Dedifferentiated amniotic fluid mesenchymal stem cell (primary cell): ENCODE measurements at regions not wholly inside any gene's neighbourhood (a gene's known extent, or its start where the extent isn't known, plus 50 kb on each side); places are given as distances from the start of the nearest gene placed in this dataset.
"Not testable (repeated sequence)": the region's sequence is repeated elsewhere in the genome, so short reads cannot be mapped to it uniquely, and the experiment has no call there.

ENCODE experiments used
- DNase-seq: peaks from one replicate; pipeline ENCODE4 v3.0.0-alpha.2; 2016; ENCODE audit errors: extremely low spot score

GRCh38 chr7:19537942-19538401 lies 170.9 kb downstream of the POLR1F start:
- peak; percentile 54 for DNase-seq

GRCh38 chr7:19533266-19533665 lies 175.6 kb downstream of the POLR1F start:
- no peak for DNase-seq

DNA sequence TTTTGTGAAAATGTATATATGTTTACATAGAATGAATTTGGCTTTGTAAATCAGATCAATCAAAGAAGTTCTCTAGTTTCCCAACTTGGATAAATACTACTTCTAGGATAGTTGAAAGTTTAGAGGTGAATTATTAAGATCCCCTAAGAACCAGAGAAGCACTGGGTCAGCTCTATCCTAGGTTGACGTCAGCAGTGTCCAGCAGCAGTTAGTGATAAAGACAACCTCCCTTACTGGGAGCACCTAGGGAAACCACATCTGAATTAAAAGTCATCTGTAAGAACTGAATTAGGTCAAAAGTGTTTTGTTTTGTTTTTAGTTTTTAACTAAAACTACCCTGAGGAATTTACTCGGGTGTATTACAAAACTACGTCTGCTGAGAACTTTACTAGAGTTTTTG lies 178.0 kb downstream of the POLR1F start:
- DNase-seq, result no peak

DNA sequence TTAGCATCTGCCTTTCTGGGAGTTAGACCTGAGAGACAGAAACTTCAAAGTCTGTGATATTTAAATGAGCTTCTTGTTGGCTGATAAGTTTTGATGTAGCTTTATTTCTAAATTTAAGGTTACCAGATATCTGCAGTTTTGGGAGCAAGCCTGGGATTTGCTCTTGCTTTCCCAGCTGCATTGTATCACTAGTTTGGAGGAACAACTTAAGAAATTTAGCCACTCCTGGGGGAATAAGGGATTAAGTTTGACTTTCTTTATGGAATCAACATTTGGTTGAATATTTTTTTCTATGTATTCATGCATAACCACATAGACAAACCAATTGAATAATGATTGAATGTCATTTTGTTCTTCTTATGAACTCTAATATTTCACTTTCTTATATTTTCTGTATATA lies 178.6 kb downstream of the POLR1F start:
- DNase-seq, result no peak

GRCh38 chr7:19526639-19527038 lies 182.2 kb downstream of the POLR1F start:
- peak; percentile 1 for DNase-seq

- DNase-seq, result peak; percentile 63
These were observed 186.4 kb downstream of the POLR1F start for GRCh38 chr7:19522486-19522885.

DNA sequence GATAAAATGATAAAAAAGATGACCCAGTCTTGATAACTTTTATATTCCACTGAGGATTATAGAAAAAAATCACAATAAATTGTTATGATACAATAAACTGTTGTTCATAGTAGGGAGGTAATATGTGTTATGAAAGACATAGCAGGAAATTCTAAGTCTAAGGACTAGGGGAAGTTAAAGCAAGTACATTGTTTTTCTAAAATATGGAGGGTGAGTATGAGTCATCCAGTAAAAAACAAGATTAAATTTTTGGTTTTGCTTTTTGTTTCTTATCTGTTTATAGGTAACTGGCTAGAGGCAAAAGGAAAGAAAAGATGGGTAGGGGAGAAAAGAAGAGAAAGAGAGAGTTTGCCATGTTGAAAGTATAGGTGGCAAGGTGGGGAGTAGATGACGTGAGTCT lies 188.4 kb downstream of the POLR1F start:
- no peak for DNase-seq

- DNase-seq, result no peak
These were observed 189.3 kb downstream of the POLR1F start for GRCh38 chr7:19519443-19520021.

DNA sequence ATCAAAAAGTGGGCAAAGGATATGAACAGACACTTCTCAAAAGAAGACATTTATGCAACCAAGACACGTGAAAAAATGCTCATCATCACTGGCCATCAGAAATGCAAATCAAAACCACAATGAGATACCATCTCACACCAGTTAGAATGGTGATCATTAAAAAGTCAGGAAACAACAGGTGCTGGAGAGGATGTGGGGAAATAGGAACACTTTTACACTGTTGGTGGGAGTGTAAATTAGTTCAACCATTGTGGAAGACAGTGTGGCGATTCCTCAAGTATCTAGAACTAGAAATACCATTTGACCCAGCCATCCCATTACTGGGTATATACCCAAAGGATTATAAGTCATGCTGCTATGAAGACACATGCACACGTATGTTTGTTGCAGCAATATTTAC lies 191.3 kb downstream of the POLR1F start:
- DNase-seq, result not testable (repeated sequence)

GRCh38 chr7:19508821-19509220 lies 200.0 kb downstream of the POLR1F start:
- DNase-seq, result no peak

- DNase-seq, result no peak
These were observed 200.7 kb downstream of the POLR1F start for GRCh38 chr7:19508124-19508523.

DNA sequence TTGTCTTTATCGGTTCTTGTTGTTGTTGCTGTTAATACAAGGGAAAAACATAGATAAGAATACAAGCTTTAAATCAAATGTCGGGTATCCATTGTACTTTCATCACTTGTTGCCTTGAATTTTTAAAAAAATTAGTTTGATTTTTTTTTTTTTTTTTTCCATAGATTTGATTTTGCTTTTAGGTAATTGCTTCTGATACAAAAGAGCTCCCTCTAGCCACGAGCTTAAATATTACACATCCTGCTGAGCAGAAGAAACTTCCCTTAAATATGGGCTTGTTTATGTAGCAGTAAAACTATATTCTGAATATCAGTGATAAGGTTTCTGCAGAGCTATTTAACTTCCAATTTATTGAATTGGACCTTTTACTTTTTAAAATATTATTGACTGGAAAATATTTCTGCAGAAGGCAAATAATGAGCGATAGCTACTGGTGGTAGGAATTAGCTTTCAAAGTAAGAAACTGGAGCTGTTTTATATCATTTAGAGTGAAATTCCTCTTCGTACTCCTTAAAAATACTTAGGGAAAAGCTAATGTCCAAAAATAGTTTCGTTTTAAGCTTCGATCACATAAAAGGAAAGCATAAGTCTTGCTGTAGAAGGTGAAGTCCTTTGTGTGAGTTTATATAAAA lies 216.9 kb downstream of the POLR1F start:
- DNase-seq, result peak; percentile 37

DNA sequence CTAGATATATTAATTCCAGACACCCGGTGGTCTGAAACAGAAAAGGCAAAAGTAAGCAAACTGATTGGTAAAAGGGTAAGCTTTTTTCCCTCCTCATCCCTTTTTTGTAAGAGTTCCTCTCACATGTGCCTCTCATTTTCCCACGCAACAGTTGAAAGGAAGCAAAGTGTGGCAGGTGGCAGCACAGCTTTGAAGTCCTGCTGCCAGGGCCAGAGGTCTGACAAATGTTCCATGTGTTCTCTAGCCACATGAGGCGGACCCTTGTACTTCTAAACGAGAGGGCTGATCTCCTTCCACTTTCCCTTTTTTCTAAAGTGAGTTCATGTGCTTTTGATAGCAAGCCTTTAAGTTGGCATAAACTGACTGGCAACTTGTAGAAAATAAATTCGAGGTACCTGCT lies 217.5 kb downstream of the POLR1F start:
- no peak for DNase-seq

GRCh38 chr7:19489162-19489820 lies 219.5 kb downstream of the POLR1F start:
- no peak for DNase-seq

GRCh38 chr7:19488056-19488455 lies 220.8 kb downstream of the POLR1F start:
- peak; percentile 11 for DNase-seq

DNA sequence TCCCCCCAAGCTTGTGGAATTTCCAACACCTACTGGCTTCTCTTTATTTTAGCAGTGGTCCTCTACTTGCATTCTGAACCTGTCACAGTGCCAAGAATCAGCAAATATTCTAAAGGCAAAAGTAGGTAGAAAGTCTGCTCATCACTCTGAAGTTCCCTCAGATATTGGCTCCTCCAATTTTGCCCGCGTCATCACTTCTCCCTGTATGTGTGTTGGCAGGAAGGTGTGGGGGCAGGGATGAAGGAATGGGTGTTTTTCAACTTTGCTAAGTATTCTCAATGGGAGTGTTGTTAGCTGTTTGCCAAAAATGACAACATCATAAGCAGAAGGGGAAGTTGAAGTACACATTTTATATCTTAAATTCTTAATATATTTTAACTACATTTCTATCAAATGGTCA lies 226.2 kb downstream of the POLR1F start:
- DNase-seq, result peak; percentile 8

GRCh38 chr7:19480383-19480782 lies 228.5 kb downstream of the POLR1F start:
- no peak for DNase-seq

DNA sequence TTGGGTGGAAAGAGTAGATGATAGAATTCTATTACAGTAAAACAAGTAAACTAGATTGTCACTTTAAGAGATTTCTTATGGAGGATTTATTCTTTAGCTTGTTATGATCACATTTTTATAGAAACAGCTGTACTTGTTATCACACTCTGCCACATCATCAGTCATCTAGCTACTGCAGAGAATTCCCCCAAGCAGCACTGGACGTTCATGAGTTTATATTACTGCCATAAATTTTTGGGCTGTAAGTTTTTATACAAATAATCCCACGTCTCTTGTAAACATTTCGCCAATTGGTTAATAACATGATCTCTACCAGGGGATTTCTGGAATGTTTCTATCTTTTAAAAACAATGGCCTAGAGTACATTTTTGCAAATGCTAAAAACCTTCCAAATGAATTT lies 238.8 kb downstream of the POLR1F start:
- no peak for DNase-seq

- no peak for DNase-seq
These were observed 243.0 kb downstream of the POLR1F start for GRCh38 chr7:19465861-19466260.

DNA sequence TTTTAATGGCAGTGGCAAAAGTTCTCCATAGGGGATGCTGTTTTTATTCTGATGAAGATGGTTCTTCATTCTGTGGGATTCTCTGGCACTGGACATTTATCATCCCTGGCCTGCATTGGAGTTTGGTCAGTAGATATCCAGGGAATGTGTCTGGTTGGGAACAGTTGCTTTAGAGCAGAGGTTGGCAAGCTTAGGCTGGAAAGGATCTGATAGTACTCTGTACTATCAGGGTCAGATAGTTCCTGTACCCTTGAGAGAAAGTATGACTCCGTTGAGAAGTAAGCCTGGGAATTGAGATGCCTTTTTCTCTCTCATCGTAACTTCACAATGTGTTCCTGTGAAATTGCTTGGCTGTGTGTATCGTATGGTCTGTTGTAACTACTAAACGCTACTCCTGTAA lies 244.1 kb downstream of the POLR1F start:
- DNase-seq, result no peak

DNA sequence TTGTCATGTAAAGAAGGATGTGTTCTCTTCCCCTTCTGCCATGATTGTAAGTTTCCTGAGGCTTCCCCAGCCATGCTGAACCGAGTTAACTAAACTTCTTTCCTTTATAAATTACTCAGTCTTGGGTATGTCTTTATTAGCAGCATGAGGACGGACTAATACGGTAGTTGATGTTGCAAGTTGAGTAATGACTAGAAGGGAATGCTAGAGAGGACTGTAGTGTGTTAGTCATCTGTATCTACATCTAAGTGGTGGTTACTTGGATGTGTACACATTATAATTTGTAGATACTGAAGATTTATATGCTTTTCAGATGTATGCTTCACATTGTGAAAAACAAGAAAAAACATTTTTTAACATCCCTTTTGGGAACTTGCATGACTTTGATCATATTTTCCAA lies 244.6 kb downstream of the POLR1F start:
- DNase-seq, result no peak

- no peak for DNase-seq
These were observed 245.3 kb downstream of the POLR1F start for GRCh38 chr7:19463581-19463980.

- no peak for DNase-seq
These were observed 253.2 kb downstream of the POLR1F start for GRCh38 chr7:19455623-19456022.
